Endodermal cell (in vitro differentiated cells): ENCODE measurements at regions not wholly inside any gene's neighbourhood (a gene's known extent, or its start where the extent isn't known, plus 50 kb on each side); places are given as distances from the start of the nearest gene placed in this dataset.
"Not testable (repeated sequence)": the region's sequence is repeated elsewhere in the genome, so short reads cannot be mapped to it uniquely, and the experiment has no call there.

Experiments
- DNase-seq: peaks from one replicate; pipeline ENCODE4 v3.0.0-alpha.2; 2017
- H3K27ac ChIP-seq: 2 replicates; pipeline ENCODE4 v1.5.1; 2013; ENCODE audit warnings: mild to moderate bottlenecking, low read depth, low read length, moderate library complexity
- H3K27me3 ChIP-seq: 2 replicates; pipeline ENCODE4 v1.6.1; 2013; ENCODE audit warnings: mild to moderate bottlenecking, low read length, moderate library complexity; ENCODE audit not compliant: insufficient read depth, control insufficient read depth, poor library complexity, severe bottlenecking
- H3K36me3 ChIP-seq: 2 replicates; pipeline ENCODE4 v1.7.0; 2013; ENCODE audit warnings: mild to moderate bottlenecking, low read length, moderate library complexity; ENCODE audit not compliant: control insufficient read depth, insufficient read depth
- H3K4me1 ChIP-seq: one replicate; pipeline ENCODE4 v1.7.0; 2013; ENCODE audit warnings: low read length; ENCODE audit not compliant: control insufficient read depth, insufficient read depth
- H3K4me3 ChIP-seq: 2 replicates; pipeline ENCODE4 v1.5.1; 2013; ENCODE audit warnings: mild to moderate bottlenecking, low read length, moderate library complexity
- H3K9ac ChIP-seq: 2 replicates; pipeline ENCODE4 v1.6.1; 2013; ENCODE audit warnings: mild to moderate bottlenecking, low read length, moderate library complexity; ENCODE audit not compliant: poor library complexity, severe bottlenecking; ENCODE audit errors: extremely low read depth
- H3K9me3 ChIP-seq: 2 replicates; pipeline ENCODE4 v1.6.1; 2013; ENCODE audit warnings: mild to moderate bottlenecking, low read length, moderate library complexity; ENCODE audit not compliant: control insufficient read depth
- H3K27ac Mint-ChIP-seq: 2 replicates; pipeline ENCODE4 v1.8.0; 2020; ENCODE audit warnings: mixed read lengths
- H3K27me3 Mint-ChIP-seq: 2 replicates; pipeline ENCODE4 v1.8.0; 2021; ENCODE audit warnings: mild to moderate bottlenecking, mixed read lengths; ENCODE audit not compliant: insufficient read depth
- H3K36me3 Mint-ChIP-seq: 2 replicates; pipeline ENCODE4 v1.8.0; 2020; ENCODE audit warnings: low read depth, mixed read lengths
- H3K4me1 Mint-ChIP-seq: 2 replicates; pipeline ENCODE4 v1.8.0; 2020; ENCODE audit warnings: mixed read lengths
- H3K4me3 Mint-ChIP-seq: 2 replicates; pipeline ENCODE4 v1.8.0; 2020; ENCODE audit warnings: mild to moderate bottlenecking, moderate library complexity, mixed read lengths
- H3K9me3 Mint-ChIP-seq: 2 replicates; pipeline ENCODE4 v1.8.0; 2020; ENCODE audit warnings: mild to moderate bottlenecking, mixed read lengths
- CTCF ChIP-seq: fragments of 200-600 bp; sonication (generic); conservative IDR thresholded peaks from 2 replicates; pipeline ENCODE4 v1.5.0; 2021; ENCODE audit warnings: antibody characterized with exemption, mild to moderate bottlenecking
- WGBS, 2 experiments: methylation state at CpG; one replicate each; pipeline versions ENCODE4 v1.1.5 to v1.1.7; 2013; ENCODE audit warnings: missing lambda C conversion rate in 2 of 2, mixed read lengths in 1 of 2; ENCODE audit not compliant: insufficient coverage in 1 of 2, insufficient read length in 1 of 2; 5-methylcytosine and 5-hydroxymethylcytosine counted together

GRCh38 chr1:65541161-65541560 is 120.7 kb downstream of the LEPR start:
- H3K27me3 ChIP-seq, result no peaks in the 10 kb centered on the region
- H3K4me3 Mint-ChIP-seq, result no peak overlapping the region
- TF ChIP-seq CTCF, result no peak
- no peak for DNase-seq
- no peak overlapping the region for H3K9ac ChIP-seq
- H3K36me3 Mint-ChIP-seq, result no peaks in the 10 kb centered on the region
- WGBS, 2 experiments, result 91 to 100% methylated on average over 1 to 2 of the region's 2 CpGs
- H3K9me3 Mint-ChIP-seq, result peaks cover 23% of the 10 kb centered on the region
- no peak overlapping the region for H3K27ac Mint-ChIP-seq
- no peaks in the 10 kb centered on the region for H3K36me3 ChIP-seq
- H3K4me1 ChIP-seq, result no peaks in the 10 kb centered on the region
- H3K27me3 Mint-ChIP-seq, result no peaks in the 10 kb centered on the region
- no peak overlapping the region for H3K4me3 ChIP-seq
- no peaks in the 10 kb centered on the region for H3K4me1 Mint-ChIP-seq
- no peak overlapping the region for H3K27ac ChIP-seq
- no peaks in the 10 kb centered on the region for H3K9me3 ChIP-seq

GRCh38 chr1:65541865-65542264 is 121.4 kb downstream of the LEPR start:
- Histone ChIP-seq H3K9me3 (no peaks in the 10 kb centered on the region), H3K4me1 (no peaks in the 10 kb centered on the region), H3K4me3 (no peak overlapping the region), H3K36me3 (no peaks in the 10 kb centered on the region), H3K27ac (no peak overlapping the region), H3K27me3 (no peaks in the 10 kb centered on the region), H3K9ac (no peak overlapping the region)
- no peak for DNase-seq
- Mint-ChIP-seq H3K4me3 (no peak overlapping the region), H3K9me3 (peaks cover 27% of the 10 kb centered on the region), H3K27ac (no peak overlapping the region), H3K27me3 (no peaks in the 10 kb centered on the region), H3K4me1 (no peaks in the 10 kb centered on the region), H3K36me3 (no peaks in the 10 kb centered on the region)
- TF ChIP-seq CTCF, result no peak

- H3K27me3 ChIP-seq, H3K4me3 ChIP-seq, H3K36me3 Mint-ChIP-seq, H3K4me1 ChIP-seq, H3K27me3 Mint-ChIP-seq, H3K27ac ChIP-seq, H3K9ac ChIP-seq, DNase-seq, H3K27ac Mint-ChIP-seq, H3K4me3 Mint-ChIP-seq, H3K4me1 Mint-ChIP-seq, H3K9me3 ChIP-seq, H3K36me3 ChIP-seq: not testable (repeated sequence)
- H3K9me3 Mint-ChIP-seq, result peaks cover 27% of the 10 kb centered on the region
- WGBS, 2 experiments, result 100% methylated on average over 1 of the region's 1 CpG; no CpG with 5 or more reads in 1 of the 2 experiments
Measured at GRCh38 chr1:65542592-65542991, 122.1 kb downstream of the LEPR start.

GRCh38 chr1:65550306-65551010 is 130.0 kb downstream of the LEPR start:
- Mint-ChIP-seq H3K9me3 (peaks cover 43% of the 10 kb centered on the region), H3K27me3 (peaks cover 17% of the 10 kb centered on the region), H3K4me3 (peak overlapping the region; percentile 72), H3K27ac (peak overlapping the region; percentile 74), H3K4me1 (peaks cover 11% of the 10 kb centered on the region)
- not testable (repeated sequence) for H3K27me3 ChIP-seq, H3K4me3 ChIP-seq, H3K36me3 ChIP-seq, H3K9ac ChIP-seq, H3K9me3 ChIP-seq, H3K36me3 Mint-ChIP-seq, H3K27ac ChIP-seq, H3K4me1 ChIP-seq
- peak; percentile 68 for DNase-seq
- 76 to 81% methylated on average over 12 to 25 of the region's 25 CpGs for WGBS, 2 experiments

- not testable (repeated sequence) for H3K4me1 ChIP-seq, H3K27ac ChIP-seq, H3K27me3 ChIP-seq, H3K4me3 Mint-ChIP-seq, H3K9me3 ChIP-seq, H3K4me3 ChIP-seq, H3K9ac ChIP-seq, DNase-seq, H3K27ac Mint-ChIP-seq, H3K36me3 ChIP-seq, H3K36me3 Mint-ChIP-seq
- H3K4me1 Mint-ChIP-seq, result peaks cover 11% of the 10 kb centered on the region
- 80 to 90% methylated on average over 1 to 2 of the region's 2 CpGs for WGBS, 2 experiments
- H3K9me3 Mint-ChIP-seq, result peaks cover 43% of the 10 kb centered on the region
- peaks cover 17% of the 10 kb centered on the region for H3K27me3 Mint-ChIP-seq
Measured at GRCh38 chr1:65552484-65552883, 132.0 kb downstream of the LEPR start.
